Prostate gland (tissue), 2 donors: ENCODE measurements at regions not wholly inside any gene's neighbourhood (a gene's known extent, or its start where the extent isn't known, plus 50 kb on each side); places are given as distances from the start of the nearest gene placed in this dataset.

Experiments
- POLR2A ChIP-seq: fragments of 450-650 bp; IDR thresholded peaks from one replicate; pipeline ENCODE4 v1.6.1; 2016; ENCODE audit warnings: antibody characterized with exemption, mild to moderate bottlenecking
- POLR2AphosphoS5 ChIP-seq: sonication (generic); formaldehyde crosslinking; IDR thresholded peaks from one replicate; pipeline ENCODE4 v1.6.1; 2017; ENCODE audit warnings: antibody characterized with exemption
- TF ChIP-seq, protein P1 (sequence below), 4 experiments: fragments of 200-600 bp in 2 of 4; fragments of 450-650 bp in 2 of 4; sonication (generic) in 2 of 4; IDR thresholded peaks; 1 replicate in 3 of 4; 2 replicates in 1 of 4; pipeline ENCODE4 v1.5.1; 2016 to 2019; ENCODE audit warnings: antibody characterized with exemption in 4 of 4, mild to moderate bottlenecking in 2 of 4, moderate library complexity in 2 of 4

- TF ChIP-seq, protein P1, sequence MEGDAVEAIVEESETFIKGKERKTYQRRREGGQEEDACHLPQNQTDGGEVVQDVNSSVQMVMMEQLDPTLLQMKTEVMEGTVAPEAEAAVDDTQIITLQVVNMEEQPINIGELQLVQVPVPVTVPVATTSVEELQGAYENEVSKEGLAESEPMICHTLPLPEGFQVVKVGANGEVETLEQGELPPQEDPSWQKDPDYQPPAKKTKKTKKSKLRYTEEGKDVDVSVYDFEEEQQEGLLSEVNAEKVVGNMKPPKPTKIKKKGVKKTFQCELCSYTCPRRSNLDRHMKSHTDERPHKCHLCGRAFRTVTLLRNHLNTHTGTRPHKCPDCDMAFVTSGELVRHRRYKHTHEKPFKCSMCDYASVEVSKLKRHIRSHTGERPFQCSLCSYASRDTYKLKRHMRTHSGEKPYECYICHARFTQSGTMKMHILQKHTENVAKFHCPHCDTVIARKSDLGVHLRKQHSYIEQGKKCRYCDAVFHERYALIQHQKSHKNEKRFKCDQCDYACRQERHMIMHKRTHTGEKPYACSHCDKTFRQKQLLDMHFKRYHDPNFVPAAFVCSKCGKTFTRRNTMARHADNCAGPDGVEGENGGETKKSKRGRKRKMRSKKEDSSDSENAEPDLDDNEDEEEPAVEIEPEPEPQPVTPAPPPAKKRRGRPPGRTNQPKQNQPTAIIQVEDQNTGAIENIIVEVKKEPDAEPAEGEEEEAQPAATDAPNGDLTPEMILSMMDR (IDR thresholded peaks at IDR 0.05): no peak
- no peak for TF ChIP-seq POLR2A
- no peak for TF ChIP-seq POLR2AphosphoS5
Observed at GRCh38 chr12:24487606-24488005, 461.3 kb downstream of the BCAT1 start.
